ENCODE measurements at regions not wholly inside any gene's neighbourhood (a gene's known extent, or its start where the extent isn't known, plus 50 kb on each side); places are given as distances from the start of the nearest gene placed in this dataset.
A peak's percentile ranks its signal among the peaks of the same experiment; 100 is the strongest.

GRCh38 chr3:101172516-101172915 is 147.9 kb downstream of the IMPG2 start:
- no peak for DNase-seq

- peak; percentile 46 for DNase-seq
Observed at GRCh38 chr3:101171681-101172191, 148.6 kb downstream of the IMPG2 start.

- DNase-seq = peak; percentile 9
Observed at GRCh38 chr3:101170806-101171558, 149.4 kb downstream of the IMPG2 start.

GRCh38 chr3:101170062-101170771 is 150.2 kb downstream of the IMPG2 start:
- DNase-seq = no peak

GRCh38 chr3:101169516-101169915 is 150.9 kb downstream of the IMPG2 start:
- DNase-seq = no peak

GRCh38 chr3:101167376-101167775 is 153.0 kb downstream of the IMPG2 start:
- no peak for DNase-seq

GRCh38 chr3:101166150-101166549 is 154.2 kb downstream of the IMPG2 start:
- DNase-seq = no peak

- DNase-seq = no peak
Observed at GRCh38 chr3:101163554-101163953, 156.8 kb downstream of the IMPG2 start.

- no peak for DNase-seq
Observed at GRCh38 chr3:101159478-101159877, 160.9 kb downstream of the IMPG2 start.

GRCh38 chr3:101158374-101158773 is 162.0 kb downstream of the IMPG2 start:
- DNase-seq = no peak

- DNase-seq = no peak
Observed at GRCh38 chr3:101156787-101157345, 163.5 kb downstream of the IMPG2 start.

- no peak for DNase-seq
Observed at GRCh38 chr3:101155825-101156224, 162.6 kb upstream of the ABI3BP start.

GRCh38 chr3:101154401-101154800 is 161.2 kb upstream of the ABI3BP start:
- DNase-seq = no peak

GRCh38 chr3:101151286-101151913 is 158.2 kb upstream of the ABI3BP start:
- no peak for DNase-seq

- DNase-seq = no peak
Observed at GRCh38 chr3:101150504-101150903, 157.3 kb upstream of the ABI3BP start.

- DNase-seq = no peak
Observed at GRCh38 chr3:101149707-101150106, 156.5 kb upstream of the ABI3BP start.

- DNase-seq = no peak
Observed at GRCh38 chr3:101149251-101149650, 156.0 kb upstream of the ABI3BP start.

- DNase-seq = no peak
Observed at GRCh38 chr3:101148001-101148400, 154.8 kb upstream of the ABI3BP start.

- no peak for DNase-seq
Observed at GRCh38 chr3:101146946-101147345, 153.7 kb upstream of the ABI3BP start.

- no peak for DNase-seq
Observed at GRCh38 chr3:101144105-101144504, 150.9 kb upstream of the ABI3BP start.

GRCh38 chr3:101143012-101143411 is 149.8 kb upstream of the ABI3BP start:
- no peak for DNase-seq

GRCh38 chr3:101142160-101142559 is 148.9 kb upstream of the ABI3BP start:
- no peak for DNase-seq

- no peak for DNase-seq
Observed at GRCh38 chr3:101141135-101141534, 147.9 kb upstream of the ABI3BP start.

Data from activated CD4-positive, alpha-beta T cell treated with anti-CD3 and anti-CD28 coated beads for 48 hours (primary cell).